ENCODE measurements at regions not wholly inside any gene's neighbourhood (a gene's known extent, or its start where the extent isn't known, plus 50 kb on each side); places are given as distances from the start of the nearest gene placed in this dataset.
"Not testable (repeated sequence)": the region's sequence is repeated elsewhere in the genome, so short reads cannot be mapped to it uniquely, and the experiment has no call there.

- not testable (repeated sequence) for TF ChIP-seq POLR2A (IDR thresholded peaks at IDR 0.05; ENCODE audit: low read depth); CTCF (IDR thresholded peaks at IDR 0.05)
Measured at GRCh38 chr4:49129385-49129784, 143.3 kb downstream of the CWH43 start.

Measured in esophagus muscularis mucosa (tissue), 3 donors.